HepG2 (cell line): ENCODE measurements at regions not wholly inside any gene's neighbourhood (a gene's known extent, or its start where the extent isn't known, plus 50 kb on each side); places are given as distances from the start of the nearest gene placed in this dataset.

ENCODE experiments used
- ATAC-seq: fragments of 200-7000 bp; cut with Tn5 transposase; 3 replicates; pipeline ENCODE4 v1.9.1; 2020; ENCODE audit warnings: mild to moderate bottlenecking, moderate library complexity
- BruUV-seq: library from RNA; stranded (reverse); fragments of 400-500 nt; replicated peaks from 2 replicates; lab custom pipeline; 2021; lab: Mats Ljungman, UMichigan
- CTCF ChIA-PET: fragments of 300-600 bp; formaldehyde crosslinking; extraction: SDS; loops from one replicate; lab custom pipeline; 2021; ENCODE audit warnings: low total read pairs, inconsistent platforms, low intra/inter-chr PET ratio; lab: Yijun Ruan, JAX
- POLR2A ChIA-PET: fragments of 350-600 bp; sonication (Branson Sonifier 250); formaldehyde crosslinking; loops from one replicate; lab custom pipeline; 2020; ENCODE audit warnings: antibody characterized with exemption, inconsistent platforms; lab: Yijun Ruan, JAX
- DNase-seq: peaks from one replicate; pipeline ENCODE4 v3.0.0-alpha.2; 2015; ENCODE audit warnings: low spot score
- FAIRE-seq: peaks from 3 replicates; lab custom pipeline; 2011; peaks lifted over from hg19 to GRCh38; lab: Jason Lieb, UNC
- H2AFZ ChIP-seq: one replicate; pipeline ENCODE4 v1.6.1; 2011; ENCODE audit warnings: low read length, inconsistent platforms
- H3K27ac ChIP-seq: fragments of 300-600 bp; 3 replicates; pipeline ENCODE4 v1.8.0; 2011; ENCODE audit warnings: mixed run types, mild to moderate bottlenecking, mixed read lengths, low read length, inconsistent platforms; ENCODE audit not compliant: insufficient read depth; ENCODE audit errors: extremely low read length
- H3K27me3 ChIP-seq, 2 experiments: fragments of 200-600 bp in 1 of 2; 2 replicates in 1 of 2; 3 replicates in 1 of 2; pipeline versions ENCODE4 v1.6.0 to v1.8.0; 2011; ENCODE audit warnings: low read length in 2 of 2, mild to moderate bottlenecking in 2 of 2, moderate library complexity in 2 of 2, inconsistent platforms in 1 of 2; ENCODE audit not compliant: insufficient read depth in 2 of 2, control insufficient read depth in 1 of 2
- H3K36me3 ChIP-seq, 2 experiments: fragments of 200-600 bp in 1 of 2; replicated peaks in 1 of 2; 2 replicates in 1 of 2; 3 replicates in 1 of 2; pipeline versions ENCODE4 v1.5.1 to v1.8.0; 2011; ENCODE audit warnings: low read length in 2 of 2, inconsistent platforms in 1 of 2; ENCODE audit not compliant: insufficient read depth in 2 of 2, control insufficient read depth in 1 of 2
- H3K4me1 ChIP-seq: 2 replicates; pipeline ENCODE4 v1.5.1; 2012; ENCODE audit warnings: low read length, inconsistent platforms; ENCODE audit not compliant: insufficient read depth
- H3K4me2 ChIP-seq: 2 replicates; pipeline ENCODE4 v1.6.0; 2011; ENCODE audit warnings: low read depth, low read length, inconsistent platforms
- H3K4me3 ChIP-seq, 3 experiments: fragments of 200-600 bp in 1 of 3; sonication (generic), shearing (Covaris generic) in 1 of 3; replicated peaks in 1 of 3; 2 replicates each; pipeline ENCODE4 v1.5.1; 2011 to 2016; ENCODE audit warnings: low read length in 3 of 3, inconsistent platforms in 2 of 3, low read depth in 2 of 3, mild to moderate bottlenecking in 2 of 3, control low read depth in 1 of 3, mixed read lengths in 1 of 3; ENCODE audit not compliant: insufficient read depth in 1 of 3
- H3K79me2 ChIP-seq: one replicate; pipeline ENCODE4 v1.6.1; 2011; ENCODE audit warnings: low read length, inconsistent platforms; ENCODE audit not compliant: insufficient read depth
- H3K9ac ChIP-seq: 2 replicates; pipeline ENCODE4 v1.6.0; 2011; ENCODE audit warnings: mild to moderate bottlenecking, low read depth, low read length, inconsistent platforms; ENCODE audit not compliant: insufficient read depth
- H3K9me3 ChIP-seq: 2 replicates; pipeline ENCODE4 v1.5.1; 2012; ENCODE audit warnings: mild to moderate bottlenecking, low read length
- H4K20me1 ChIP-seq: 2 replicates; pipeline ENCODE4 v1.6.0; 2011; ENCODE audit warnings: inconsistent platforms, mild to moderate bottlenecking, low read length, moderate library complexity; ENCODE audit not compliant: insufficient read depth
- EED ChIP-seq: sonication (generic); formaldehyde crosslinking; IDR thresholded peaks from 2 replicates; pipeline ENCODE4 v1.5.0; 2020; ENCODE audit warnings: mild to moderate bottlenecking, missing genetic modification reagents
- ELF4 ChIP-seq: sonication (generic); formaldehyde crosslinking; IDR thresholded peaks from 2 replicates; pipeline ENCODE4 v1.5.0; 2020; ENCODE audit warnings: missing genetic modification reagents, mild to moderate bottlenecking, moderate library complexity, borderline replicate concordance
- ELK4 ChIP-seq: sonication (generic); formaldehyde crosslinking; IDR thresholded peaks from 2 replicates; pipeline ENCODE4 v1.9.0; 2021; ENCODE audit warnings: missing genetic modification reagents, borderline replicate concordance
- ETV5 ChIP-seq: IDR thresholded peaks from 2 replicates; pipeline ENCODE4 v1.6.1; 2018; ENCODE audit warnings: missing biosample characterization, missing genetic modification reagents, inconsistent platforms, borderline replicate concordance
- FOXK2 ChIP-seq: fragments of 450-650 bp; IDR thresholded peaks from 2 replicates; pipeline ENCODE4 v1.6.1; 2016
- HMGA1 ChIP-seq: sonication (generic); formaldehyde crosslinking; conservative IDR thresholded peaks from 2 replicates; pipeline ENCODE4 v1.4.0; 2020; ENCODE audit warnings: missing genetic modification reagents
- MAFG ChIP-seq: sonication (generic); formaldehyde crosslinking; IDR thresholded peaks from 2 replicates; pipeline ENCODE4 v1.5.1; 2020; ENCODE audit warnings: mild to moderate bottlenecking, missing genetic modification reagents
- PCBP1 ChIP-seq: fragments of 200-400 bp; formaldehyde crosslinking; IDR thresholded peaks from 2 replicates; pipeline ENCODE4 v1.6.1; 2017; ENCODE audit warnings: mild to moderate bottlenecking, low read depth, low read length, borderline replicate concordance
- TBX3 ChIP-seq: fragments of 450-650 bp; IDR thresholded peaks from 2 replicates; pipeline ENCODE4 v1.6.1; 2017; ENCODE audit warnings: antibody characterized with exemption, mild to moderate bottlenecking, inconsistent platforms, borderline replicate concordance
- TEAD3 ChIP-seq: optimal IDR thresholded peaks from 2 replicates; pipeline ENCODE3; 2016; ENCODE audit warnings: borderline replicate concordance
- THAP9 ChIP-seq: sonication (generic); formaldehyde crosslinking; IDR thresholded peaks from 2 replicates; pipeline ENCODE4; 2020; ENCODE audit warnings: missing genetic modification reagents, mild to moderate bottlenecking, borderline replicate concordance
- TOPORS ChIP-seq: sonication (generic); formaldehyde crosslinking; IDR thresholded peaks from 2 replicates; pipeline ENCODE4 v1.8.0; 2023; ENCODE audit warnings: mild to moderate bottlenecking, missing genetic modification reagents
- USF2 ChIP-seq, 2 experiments: sonication (generic) in 1 of 2; formaldehyde crosslinking in 1 of 2; IDR thresholded peaks; 2 replicates each; pipeline versions ENCODE4 v1.5.1 to v1.6.1; 2011 to 2020; ENCODE audit warnings: borderline replicate concordance in 1 of 2, low read depth in 1 of 2, low read length in 1 of 2, mild to moderate bottlenecking in 1 of 2, missing genetic modification reagents in 1 of 2, moderate library complexity in 1 of 2
- ZMYM3 ChIP-seq: sonication (generic); formaldehyde crosslinking; IDR thresholded peaks from 2 replicates; pipeline ENCODE4 v1.5.1; 2020; ENCODE audit warnings: mild to moderate bottlenecking, missing genetic modification reagents
- WGBS: methylation state at CpG from one replicate; pipeline ENCODE4 v1.1.6; 2017; ENCODE audit warnings: low lambda C conversion rate; 5-methylcytosine and 5-hydroxymethylcytosine counted together
- in situ Hi-C: cut with HindIII; loops from 2 replicates; pipeline ENCODE4 v1.10.0; 2017; ENCODE audit warnings: low pct_unique_long_range_greater_than_20kb; ENCODE audit not compliant: extremely low pct_ligation_motif_present
- intact Hi-C: fragments of 100-400 bp; cut with micrococcal nuclease; formaldehyde crosslinking; loops from one replicate; pipeline ENCODE4 v1.10.0; 2022; ENCODE audit not compliant: unreplicated experiment

- no peaks in the 10 kb centered on the region for H3K36me3 ChIP-seq
- no peak overlapping the region for H3K27ac ChIP-seq
- H4K20me1 ChIP-seq, result no peaks in the 10 kb centered on the region
- ChIA-PET CTCF (no interaction called here), POLR2A (no interaction called here)
- no peak overlapping the region for H3K4me3 ChIP-seq
- TF ChIP-seq EED (no peak), ETV5 (CRISPR knock-in tag) (no peak), THAP9 (CRISPR knock-in tag) (no peak)
- no peak overlapping the region for H2AFZ ChIP-seq
- H3K9ac ChIP-seq, result no peak overlapping the region
- no peaks in the 10 kb centered on the region for H3K9me3 ChIP-seq
- 0% methylated on average over 1 of the region's 2 CpGs for WGBS
- no peak for DNase-seq
- intact Hi-C loops, result no loop called here
- FAIRE-seq, result no peak
- H3K27me3 ChIP-seq, result no peaks in the 10 kb centered on the region
- in situ Hi-C loops, result no loop called here
- no peak for ATAC-seq
- H3K4me1 ChIP-seq, result no peaks in the 10 kb centered on the region
- BruUV-seq, result no TSS peak
- no peak overlapping the region for H3K4me2 ChIP-seq
- no peaks in the 10 kb centered on the region for H3K79me2 ChIP-seq
Measured at GRCh38 chr13:90806892-90807291, 540.6 kb upstream of the MIR17HG start.

GRCh38 chr13:90808838-90809237, 538.6 kb upstream of the MIR17HG start:
- H3K4me3 ChIP-seq, result no peak overlapping the region
- in situ Hi-C loops, result no loop called here
- ATAC-seq, result no peak
- no peaks in the 10 kb centered on the region for H3K79me2 ChIP-seq
- H3K27me3 ChIP-seq, result no peaks in the 10 kb centered on the region
- no peak for DNase-seq
- H3K4me1 ChIP-seq, result no peaks in the 10 kb centered on the region
- H3K9me3 ChIP-seq, result no peaks in the 10 kb centered on the region
- POLR2A ChIA-PET, result no interaction called here
- H3K9ac ChIP-seq, result no peak overlapping the region
- intact Hi-C loops, result no loop called here
- no peaks in the 10 kb centered on the region for H3K36me3 ChIP-seq
- no peak overlapping the region for H3K27ac ChIP-seq
- FAIRE-seq, result no peak
- no peaks in the 10 kb centered on the region for H4K20me1 ChIP-seq
- H3K4me2 ChIP-seq, result no peak overlapping the region
- no peak overlapping the region for H2AFZ ChIP-seq
- no TSS peak for BruUV-seq
- CTCF ChIA-PET, result no interaction called here
- TF ChIP-seq MAFG (CRISPR knock-in tag) (no peak), PCBP1 (no peak), TOPORS (CRISPR knock-in tag) (no peak), TBX3 (no peak), USF2 (IDR thresholded peaks at IDR 0.05; ENCODE audit: low read depth, low read length) (no peak), USF2 (CRISPR knock-in tag; IDR thresholded peaks at IDR 0.05; ENCODE audit: borderline replicate concordance) (no peak), ZMYM3 (CRISPR knock-in tag) (no peak), TEAD3 (CRISPR knock-in tag) (no peak), FOXK2 (no peak), HMGA1 (CRISPR knock-in tag) (no peak), ELF4 (no peak), ELK4 (CRISPR knock-in tag) (no peak)
